HCT116 (cell line): ENCODE measurements at regions not wholly inside any gene's neighbourhood (a gene's known extent, or its start where the extent isn't known, plus 50 kb on each side); places are given as distances from the start of the nearest gene placed in this dataset.

Experiments used
- ATAC-seq: fragments of 200-7000 bp; cut with Tn5 transposase; 2 replicates; pipeline ENCODE4 v1.9.1; 2020; ENCODE audit warnings: mild to moderate bottlenecking, moderate library complexity
- BruUV-seq: library from RNA; stranded (reverse); fragments of 400-500 nt; replicated peaks from 2 replicates; lab custom pipeline; 2021; lab: Mats Ljungman, UMichigan
- CTCF ChIA-PET: fragments of 300-600 bp; sonication (Branson Sonifier 250); formaldehyde crosslinking; loops from one replicate; lab custom pipeline; 2021; ENCODE audit warnings: antibody characterized with exemption; lab: Charles Lee
- POLR2A ChIA-PET: fragments of 300-600, 350-600 bp; sonication (Branson Sonifier 250); formaldehyde crosslinking; loops from one replicate; lab custom pipeline; 2021; ENCODE audit warnings: antibody characterized with exemption; lab: Charles Lee
- RAD21 ChIA-PET, 2 experiments: fragments of 300-600 bp; sonication (Branson Sonifier 250); formaldehyde crosslinking; loops; one replicate each; lab custom pipeline; 2023; ENCODE audit warnings: low total read pairs in 2 of 2; ENCODE audit not compliant: uncharacterized antibody in 2 of 2, unreplicated experiment in 2 of 2, low non-redundant PET in 1 of 2; lab: Charles Lee
- DNase-seq: peaks from one replicate; pipeline ENCODE4 v3.0.0-alpha.2; 2010; ENCODE audit warnings: low read depth, low spot score
- H2AFZ ChIP-seq: fragments of 200-600 bp; shearing (Covaris generic), sonication (generic); 2 replicates; pipeline ENCODE4 v1.6.1; 2017; ENCODE audit warnings: low read depth, mixed run types, mixed read lengths, antibody characterized with exemption, low read length; ENCODE audit not compliant: poor library complexity, severe bottlenecking
- H3K27ac ChIP-seq: 2 replicates; pipeline ENCODE4 v1.5.1; 2012; ENCODE audit warnings: low read depth, low read length
- H3K27me3 ChIP-seq: fragments of 200-600 bp; sonication (generic); 2 replicates; pipeline ENCODE4 v1.6.1; 2016; ENCODE audit warnings: mixed run types, low read length, mixed read lengths; ENCODE audit not compliant: insufficient read depth
- H3K36me3 ChIP-seq, 2 experiments: fragments of 200-500 bp in 1 of 2; fragments of 200-600 bp in 1 of 2; sonication (Bioruptor generic) in 1 of 2; sonication (generic) in 1 of 2; 2 replicates each; pipeline versions ENCODE4 v1.5.1 to v1.6.1; 2014 to 2016; ENCODE audit warnings: low read length in 2 of 2, inconsistent platforms in 1 of 2, mixed read lengths in 1 of 2, mixed run types in 1 of 2; ENCODE audit not compliant: insufficient read depth in 2 of 2, control insufficient read depth in 1 of 2
- H3K4me1 ChIP-seq, 2 experiments: fragments of 200-600 bp in 1 of 2; sonication (generic) in 1 of 2; 2 replicates each; pipeline versions ENCODE4 v1.5.1 to v1.6.1; 2012 to 2017; ENCODE audit warnings: low read length in 2 of 2, inconsistent platforms in 1 of 2, mild to moderate bottlenecking in 1 of 2, mixed read lengths in 1 of 2, mixed run types in 1 of 2, moderate library complexity in 1 of 2; ENCODE audit not compliant: insufficient read depth in 2 of 2, control insufficient read depth in 1 of 2
- H3K4me2 ChIP-seq: fragments of 200-600 bp; sonication (generic); 2 replicates; pipeline ENCODE4 v1.6.1; 2017; ENCODE audit warnings: mixed run types, low read length, mixed read lengths
- H3K4me3 ChIP-seq, 2 experiments: fragments of 200-600 bp in 1 of 2; sonication (generic) in 1 of 2; replicated peaks in 1 of 2; 2 replicates each; pipeline ENCODE4 v1.5.1; 2011 to 2016; ENCODE audit warnings: low read length in 2 of 2, control low read depth in 1 of 2, low read depth in 1 of 2, mild to moderate bottlenecking in 1 of 2, mixed read lengths in 1 of 2, mixed run types in 1 of 2
- H3K79me2 ChIP-seq: fragments of 200-600 bp; sonication (generic); 2 replicates; pipeline ENCODE4 v1.6.1; 2017; ENCODE audit warnings: mild to moderate bottlenecking, mixed run types, low read length, moderate library complexity, mixed read lengths; ENCODE audit not compliant: insufficient read depth
- H3K9ac ChIP-seq: fragments of 200-600 bp; sonication (generic); 2 replicates; pipeline ENCODE4 v1.6.1; 2016; ENCODE audit warnings: low read length, mixed read lengths
- H3K9me2 ChIP-seq: fragments of 200-600 bp; sonication (generic), shearing (Covaris generic); 2 replicates; pipeline ENCODE4 v1.6.1; 2017; ENCODE audit warnings: mixed run types, mild to moderate bottlenecking, moderate library complexity; ENCODE audit not compliant: insufficient read depth
- H3K9me3 ChIP-seq, 2 experiments: fragments of 200-500 bp in 1 of 2; fragments of 200-600 bp in 1 of 2; sonication (Bioruptor generic) in 1 of 2; sonication (generic) in 1 of 2; 2 replicates each; pipeline ENCODE4 v1.6.1; 2014 to 2017; ENCODE audit warnings: low read length in 2 of 2, mixed read lengths in 2 of 2, inconsistent platforms in 1 of 2, low read depth in 1 of 2, mild to moderate bottlenecking in 1 of 2, mixed run types in 1 of 2, moderate library complexity in 1 of 2; ENCODE audit not compliant: control insufficient read depth in 1 of 2, insufficient read depth in 1 of 2
- H4K20me1 ChIP-seq: fragments of 200-600 bp; sonication (generic), shearing (Covaris generic); 2 replicates; pipeline ENCODE4 v1.6.1; 2017; ENCODE audit warnings: mixed run types, mild to moderate bottlenecking, moderate library complexity; ENCODE audit not compliant: insufficient read depth
- CBX3 ChIP-seq: IDR thresholded peaks from 2 replicates; pipeline ENCODE4 v1.6.1; 2012; ENCODE audit warnings: low read depth
- CEBPB ChIP-seq: IDR thresholded peaks from 2 replicates; pipeline ENCODE4 v1.6.1; 2012; ENCODE audit warnings: low read depth
- EGR1 ChIP-seq: IDR thresholded peaks from 2 replicates; pipeline ENCODE4 v1.6.1; 2012; ENCODE audit warnings: low read depth
- ELF1 ChIP-seq: IDR thresholded peaks from 2 replicates; pipeline ENCODE4 v1.6.1; 2012; ENCODE audit warnings: low read depth, borderline replicate concordance
- EZH2 ChIP-seq: fragments of 200-600 bp; sonication (generic); IDR thresholded peaks from 2 replicates; pipeline ENCODE4 v1.6.1; 2017; ENCODE audit warnings: antibody characterized with exemption, mixed run types
- FOSL1 ChIP-seq: IDR thresholded peaks from 2 replicates; pipeline ENCODE4 v1.6.1; 2012; ENCODE audit warnings: low read depth
- JUND ChIP-seq: IDR thresholded peaks from 2 replicates; pipeline ENCODE4 v1.6.1; 2012
- POLR2A ChIP-seq: IDR thresholded peaks from 2 replicates; pipeline ENCODE4 v1.7.0; 2011; ENCODE audit warnings: borderline replicate concordance; ENCODE audit not compliant: insufficient read depth, insufficient read length; ENCODE audit errors: extremely low read depth
- RAD21 ChIP-seq: IDR thresholded peaks from 2 replicates; pipeline ENCODE4 v1.6.1; 2012; ENCODE audit warnings: low read depth, mild to moderate bottlenecking
- SRF ChIP-seq: IDR thresholded peaks from 2 replicates; pipeline ENCODE4 v1.6.1; 2012; ENCODE audit warnings: low read depth
- TCF7L2 ChIP-seq: IDR thresholded peaks from 2 replicates; pipeline ENCODE4 v1.7.0; 2011; ENCODE audit warnings: borderline replicate concordance, inconsistent platforms; ENCODE audit not compliant: insufficient read depth, insufficient read length; ENCODE audit errors: extremely low read depth
- YY1 ChIP-seq: IDR thresholded peaks from 2 replicates; pipeline ENCODE4 v1.6.1; 2011; ENCODE audit warnings: low read length, low read depth, moderate library complexity, mild to moderate bottlenecking; ENCODE audit not compliant: insufficient replicate concordance; ENCODE audit errors: extremely low read depth
- ZNF274 ChIP-seq: fragments of 200-500 bp; sonication (Bioruptor generic); IDR thresholded peaks from 2 replicates; pipeline ENCODE4 v1.6.1; 2014; ENCODE audit warnings: mild to moderate bottlenecking, low read depth, low read length, inconsistent platforms
- intact Hi-C: fragments of 100-400 bp; cut with micrococcal nuclease; formaldehyde crosslinking; loops from 2 replicates; pipeline ENCODE4 v1.10.0; 2022
- TF ChIP-seq, protein P1 (sequence below): IDR thresholded peaks from 2 replicates; pipeline ENCODE4 v1.6.1; 2011; ENCODE audit warnings: mild to moderate bottlenecking, low read length, moderate library complexity; ENCODE audit not compliant: insufficient replicate concordance; ENCODE audit errors: extremely low read depth
- TF ChIP-seq, protein P2 (sequence below): IDR thresholded peaks from 2 replicates; pipeline ENCODE4 v1.6.1; 2012; ENCODE audit warnings: low read depth

DNA sequence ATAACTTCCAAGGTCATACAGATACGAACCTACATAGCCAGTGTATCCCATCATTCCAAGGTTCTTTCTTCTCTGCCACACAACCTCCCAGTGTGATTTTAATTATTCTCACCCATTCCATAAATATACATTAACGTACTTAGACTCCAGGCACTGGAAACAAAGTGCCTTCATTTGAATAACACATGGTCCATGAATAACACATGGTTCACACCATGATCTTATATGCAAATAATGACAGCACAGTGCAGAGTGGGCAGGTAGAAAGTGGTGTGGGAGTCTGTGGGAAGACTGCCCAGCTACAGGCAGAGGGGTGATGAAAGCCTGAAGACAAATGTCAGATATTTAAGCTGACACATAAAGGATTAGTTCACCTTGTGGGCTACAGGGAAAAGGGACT, 425.2 kb downstream of the HACE1 start (continued):
- TF ChIP-seq, protein P1, sequence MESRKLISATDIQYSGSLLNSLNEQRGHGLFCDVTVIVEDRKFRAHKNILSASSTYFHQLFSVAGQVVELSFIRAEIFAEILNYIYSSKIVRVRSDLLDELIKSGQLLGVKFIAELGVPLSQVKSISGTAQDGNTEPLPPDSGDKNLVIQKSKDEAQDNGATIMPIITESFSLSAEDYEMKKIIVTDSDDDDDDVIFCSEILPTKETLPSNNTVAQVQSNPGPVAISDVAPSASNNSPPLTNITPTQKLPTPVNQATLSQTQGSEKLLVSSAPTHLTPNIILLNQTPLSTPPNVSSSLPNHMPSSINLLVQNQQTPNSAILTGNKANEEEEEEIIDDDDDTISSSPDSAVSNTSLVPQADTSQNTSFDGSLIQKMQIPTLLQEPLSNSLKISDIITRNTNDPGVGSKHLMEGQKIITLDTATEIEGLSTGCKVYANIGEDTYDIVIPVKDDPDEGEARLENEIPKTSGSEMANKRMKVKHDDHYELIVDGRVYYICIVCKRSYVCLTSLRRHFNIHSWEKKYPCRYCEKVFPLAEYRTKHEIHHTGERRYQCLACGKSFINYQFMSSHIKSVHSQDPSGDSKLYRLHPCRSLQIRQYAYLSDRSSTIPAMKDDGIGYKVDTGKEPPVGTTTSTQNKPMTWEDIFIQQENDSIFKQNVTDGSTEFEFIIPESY, result no peak
- TF ChIP-seq RAD21, result no peak

DNA sequence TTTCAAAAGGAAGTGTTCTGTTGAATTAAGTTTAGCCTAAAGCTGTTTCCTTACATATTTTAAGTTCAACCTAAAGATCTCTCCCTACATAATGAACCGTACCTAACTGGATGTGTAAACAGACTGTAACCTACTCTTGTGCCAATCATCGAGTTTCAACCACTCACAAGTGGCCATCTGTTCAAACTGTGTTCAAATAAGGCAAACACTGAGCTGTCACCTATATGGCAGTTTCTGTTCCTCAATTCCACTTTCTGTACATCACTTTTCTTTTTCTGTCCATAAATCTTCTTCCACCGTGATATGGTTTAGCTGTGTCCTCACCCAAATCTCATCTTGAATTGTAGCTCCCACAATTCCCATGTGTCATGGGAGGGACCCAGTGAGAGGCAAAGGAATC, 428.6 kb downstream of the HACE1 start:
- Histone ChIP-seq H3K27me3 (no peaks in the 10 kb centered on the region), H3K79me2 (no peaks in the 10 kb centered on the region), H4K20me1 (no peaks in the 10 kb centered on the region), H3K36me3 (no peaks in the 10 kb centered on the region), H2AFZ (no peak overlapping the region), H3K4me2 (no peak overlapping the region), H3K9me3 (no peaks in the 10 kb centered on the region), H3K4me1 (no peaks in the 10 kb centered on the region), H3K4me3 (no peak overlapping the region), H3K27ac (no peak overlapping the region), H3K9ac (no peak overlapping the region), H3K9me2 (no peaks in the 10 kb centered on the region)
- no peak for DNase-seq
- ChIA-PET RAD21 (no interaction called here), POLR2A (no interaction called here), CTCF (no interaction called here)
- no peak for ATAC-seq
- BruUV-seq, result no TSS peak
- intact Hi-C loops, result no loop called here
- TF ChIP-seq CBX3 (no peak), FOSL1 (no peak), ELF1 (no peak), EZH2 (no peak), YY1 (no peak), TCF7L2 (no peak), EGR1 (no peak), SRF (no peak), CEBPB (no peak), POLR2A (no peak), JUND (no peak), RAD21 (no peak), ZNF274 (no peak)
- TF ChIP-seq, protein P1, result no peak
- TF ChIP-seq, protein P2, sequence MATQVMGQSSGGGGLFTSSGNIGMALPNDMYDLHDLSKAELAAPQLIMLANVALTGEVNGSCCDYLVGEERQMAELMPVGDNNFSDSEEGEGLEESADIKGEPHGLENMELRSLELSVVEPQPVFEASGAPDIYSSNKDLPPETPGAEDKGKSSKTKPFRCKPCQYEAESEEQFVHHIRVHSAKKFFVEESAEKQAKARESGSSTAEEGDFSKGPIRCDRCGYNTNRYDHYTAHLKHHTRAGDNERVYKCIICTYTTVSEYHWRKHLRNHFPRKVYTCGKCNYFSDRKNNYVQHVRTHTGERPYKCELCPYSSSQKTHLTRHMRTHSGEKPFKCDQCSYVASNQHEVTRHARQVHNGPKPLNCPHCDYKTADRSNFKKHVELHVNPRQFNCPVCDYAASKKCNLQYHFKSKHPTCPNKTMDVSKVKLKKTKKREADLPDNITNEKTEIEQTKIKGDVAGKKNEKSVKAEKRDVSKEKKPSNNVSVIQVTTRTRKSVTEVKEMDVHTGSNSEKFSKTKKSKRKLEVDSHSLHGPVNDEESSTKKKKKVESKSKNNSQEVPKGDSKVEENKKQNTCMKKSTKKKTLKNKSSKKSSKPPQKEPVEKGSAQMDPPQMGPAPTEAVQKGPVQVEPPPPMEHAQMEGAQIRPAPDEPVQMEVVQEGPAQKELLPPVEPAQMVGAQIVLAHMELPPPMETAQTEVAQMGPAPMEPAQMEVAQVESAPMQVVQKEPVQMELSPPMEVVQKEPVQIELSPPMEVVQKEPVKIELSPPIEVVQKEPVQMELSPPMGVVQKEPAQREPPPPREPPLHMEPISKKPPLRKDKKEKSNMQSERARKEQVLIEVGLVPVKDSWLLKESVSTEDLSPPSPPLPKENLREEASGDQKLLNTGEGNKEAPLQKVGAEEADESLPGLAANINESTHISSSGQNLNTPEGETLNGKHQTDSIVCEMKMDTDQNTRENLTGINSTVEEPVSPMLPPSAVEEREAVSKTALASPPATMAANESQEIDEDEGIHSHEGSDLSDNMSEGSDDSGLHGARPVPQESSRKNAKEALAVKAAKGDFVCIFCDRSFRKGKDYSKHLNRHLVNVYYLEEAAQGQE, result no peak
